OCI-LY7 (cell line): ENCODE measurements at regions not wholly inside any gene's neighbourhood (a gene's known extent, or its start where the extent isn't known, plus 50 kb on each side); places are given as distances from the start of the nearest gene placed in this dataset.

Experiments
- BruUV-seq: library from RNA; stranded (reverse); fragments of 400-500 nt; replicated peaks from 2 replicates; lab custom pipeline; 2021; lab: Mats Ljungman, UMichigan
- CTCF ChIA-PET: fragments of 300-600 bp; sonication (Branson Sonifier 250); formaldehyde crosslinking; loops from one replicate; lab custom pipeline; 2022; ENCODE audit warnings: antibody characterized with exemption; ENCODE audit not compliant: unreplicated experiment; lab: Charles Lee
- POLR2A ChIA-PET: fragments of 300-600 bp; sonication (Branson Sonifier 250); formaldehyde crosslinking; loops from one replicate; lab custom pipeline; 2022; ENCODE audit warnings: antibody characterized with exemption; lab: Charles Lee
- DNase-seq: peaks from one replicate; pipeline ENCODE4 v3.0.0-alpha.2; 2015; ENCODE audit warnings: low spot score
- H2AFZ ChIP-seq: fragments of 200-600 bp; sonication (generic), shearing (Covaris generic); 2 replicates; pipeline ENCODE4 v1.6.1; 2014; ENCODE audit warnings: mild to moderate bottlenecking, antibody characterized with exemption, low read length, moderate library complexity
- H3K27ac ChIP-seq: fragments of 200-600 bp; sonication (generic); 2 replicates; pipeline ENCODE4 v1.5.1; 2014; ENCODE audit warnings: mixed run types, low read depth, mild to moderate bottlenecking, moderate library complexity, low read length, inconsistent platforms; ENCODE audit not compliant: poor library complexity, severe bottlenecking
- H3K36me3 ChIP-seq: fragments of 200-600 bp; sonication (generic); 2 replicates; pipeline ENCODE4 v1.6.1; 2014; ENCODE audit warnings: mild to moderate bottlenecking, antibody characterized with exemption, low read length, moderate library complexity, mixed read lengths; ENCODE audit not compliant: insufficient read depth
- H3K4me1 ChIP-seq: fragments of 200-600 bp; sonication (generic); 2 replicates; pipeline ENCODE4 v1.5.1; 2014; ENCODE audit warnings: mild to moderate bottlenecking, low read length; ENCODE audit not compliant: insufficient read depth, poor library complexity, severe bottlenecking
- H3K4me2 ChIP-seq: fragments of 200-600 bp; sonication (generic); 2 replicates; pipeline ENCODE4 v1.6.1; 2014; ENCODE audit warnings: mild to moderate bottlenecking, low read length
- H3K4me3 ChIP-seq: fragments of 200-600 bp; sonication (generic); 2 replicates; pipeline ENCODE4 v1.5.1; 2014; ENCODE audit warnings: mild to moderate bottlenecking, low read depth, low read length; ENCODE audit not compliant: poor library complexity, severe bottlenecking
- H3K79me2 ChIP-seq: fragments of 200-600 bp; sonication (generic); 2 replicates; pipeline ENCODE4 v1.6.1; 2016; ENCODE audit warnings: low read depth, mild to moderate bottlenecking, low read length, moderate library complexity, mixed read lengths; ENCODE audit not compliant: insufficient read depth
- H3K9me2 ChIP-seq: fragments of 200-600 bp; sonication (generic); 2 replicates; pipeline ENCODE4 v1.6.1; 2016; ENCODE audit warnings: mild to moderate bottlenecking, low read length, mixed read lengths; ENCODE audit not compliant: insufficient read depth
- H3K9me3 ChIP-seq: fragments of 200-600 bp; sonication (generic); 2 replicates; pipeline ENCODE4 v1.6.1; 2014; ENCODE audit warnings: mild to moderate bottlenecking, mixed run types, low read length, mixed read lengths
- H4K20me1 ChIP-seq: fragments of 200-600 bp; sonication (generic); 2 replicates; pipeline ENCODE4 v1.6.1; 2014; ENCODE audit warnings: mild to moderate bottlenecking, antibody characterized with exemption, low read length, moderate library complexity, mixed read lengths; ENCODE audit not compliant: insufficient read depth
- CTCF ChIP-seq: fragments of 200-600 bp; sonication (generic); conservative IDR thresholded peaks from 2 replicates; pipeline ENCODE4 v1.5.1; 2014; ENCODE audit warnings: mild to moderate bottlenecking, antibody characterized with exemption, low read length, moderate library complexity, mixed read lengths
- EZH2phosphoT487 ChIP-seq: fragments of 200-600 bp; sonication (generic); IDR thresholded peaks from 2 replicates; pipeline ENCODE4 v1.6.1; 2018; ENCODE audit warnings: low read depth, borderline replicate concordance, mild to moderate bottlenecking, mixed run types, antibody characterized with exemption, low read length, moderate library complexity, mixed read lengths
- intact Hi-C: fragments of 100-400 bp; cut with micrococcal nuclease; formaldehyde crosslinking; loops from one replicate; pipeline ENCODE4 v1.10.0; 2022; ENCODE audit not compliant: unreplicated experiment

DNA sequence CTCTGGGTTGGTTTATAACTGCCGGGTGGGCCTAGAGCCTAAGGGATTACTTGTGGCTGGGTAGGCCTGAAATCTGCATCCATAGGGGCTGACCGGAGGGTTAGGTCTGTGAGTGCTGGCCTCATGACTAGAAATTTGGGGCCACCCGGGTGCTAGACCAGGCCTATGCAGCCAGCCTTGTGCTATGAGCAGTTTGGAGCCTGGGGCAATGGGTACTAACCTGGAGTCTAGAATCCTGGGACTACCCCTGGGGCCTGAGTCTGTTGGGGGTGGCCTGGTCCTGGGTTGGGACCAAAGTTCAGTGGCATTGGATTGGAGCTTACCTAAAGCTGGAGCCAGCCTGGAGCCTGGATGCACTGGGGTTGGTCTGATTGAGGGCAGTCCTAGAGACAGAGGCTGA lies 995.2 kb downstream of the ANKRD7 start:
- POLR2A ChIA-PET = no interaction called here
- H3K79me2 ChIP-seq = no peaks in the 10 kb centered on the region
- TF ChIP-seq EZH2phosphoT487 (no peak), CTCF (no peak)
- no peaks in the 10 kb centered on the region for H3K36me3 ChIP-seq
- H3K4me2 ChIP-seq = no peak overlapping the region
- intact Hi-C loops = no loop called here
- DNase-seq = no peak
- no peaks in the 10 kb centered on the region for H3K9me2 ChIP-seq
- CTCF ChIA-PET = no interaction called here
- H2AFZ ChIP-seq = no peak overlapping the region
- no peaks in the 10 kb centered on the region for H3K4me1 ChIP-seq
- no TSS peak for BruUV-seq
- H4K20me1 ChIP-seq = no peaks in the 10 kb centered on the region
- H3K4me3 ChIP-seq = no peak overlapping the region
- H3K27ac ChIP-seq = no peak overlapping the region
- no peaks in the 10 kb centered on the region for H3K9me3 ChIP-seq

- Histone ChIP-seq H3K27ac (no peak overlapping the region), H3K4me1 (no peaks in the 10 kb centered on the region), H3K9me3 (no peaks in the 10 kb centered on the region), H3K4me2 (no peak overlapping the region), H3K79me2 (no peaks in the 10 kb centered on the region), H3K36me3 (no peaks in the 10 kb centered on the region), H3K4me3 (no peak overlapping the region), H4K20me1 (no peaks in the 10 kb centered on the region), H3K9me2 (no peaks in the 10 kb centered on the region), H2AFZ (no peak overlapping the region)
- no TSS peak for BruUV-seq
- no peak for DNase-seq
- intact Hi-C loops = no loop called here
- ChIA-PET CTCF (no interaction called here), POLR2A (no interaction called here)
- TF ChIP-seq EZH2phosphoT487 = no peak
- TF ChIP-seq CTCF = no peak
Observed at GRCh38 chr7:119223930-119224329, 999.4 kb downstream of the ANKRD7 start.

GRCh38 chr7:119228482-119228881 lies 1004.0 kb downstream of the ANKRD7 start:
- ChIA-PET CTCF (no interaction called here), POLR2A (no interaction called here)
- Histone ChIP-seq H3K4me1 (no peaks in the 10 kb centered on the region), H3K79me2 (no peaks in the 10 kb centered on the region), H3K4me3 (no peak overlapping the region), H3K9me3 (no peaks in the 10 kb centered on the region), H3K9me2 (no peaks in the 10 kb centered on the region), H4K20me1 (no peaks in the 10 kb centered on the region), H3K4me2 (no peak overlapping the region), H2AFZ (no peak overlapping the region), H3K36me3 (no peaks in the 10 kb centered on the region), H3K27ac (no peak overlapping the region)
- DNase-seq = no peak
- BruUV-seq = no TSS peak
- intact Hi-C loops = no loop called here
- no peak for TF ChIP-seq CTCF
- TF ChIP-seq EZH2phosphoT487 = no peak
